GM23338 (cell line): ENCODE measurements at regions not wholly inside any gene's neighbourhood (a gene's known extent, or its start where the extent isn't known, plus 50 kb on each side); places are given as distances from the start of the nearest gene placed in this dataset.
"Not testable (repeated sequence)": the region's sequence is repeated elsewhere in the genome, so short reads cannot be mapped to it uniquely, and the experiment has no call there.

Experiments used
- EZH2 ChIP-seq: fragments of 200-600 bp; sonication (generic); IDR thresholded peaks from one replicate; pipeline ENCODE4 v1.8.0; 2017; ENCODE audit warnings: antibody characterized with exemption, mild to moderate bottlenecking, low read depth; ENCODE audit not compliant: unreplicated experiment
- EZH2phosphoT487 ChIP-seq: fragments of 200-600 bp; sonication (generic); IDR thresholded peaks from one replicate; pipeline ENCODE4 v1.8.1; 2018; ENCODE audit warnings: antibody characterized with exemption; ENCODE audit not compliant: unreplicated experiment
- POLR2AphosphoS5 ChIP-seq: IDR thresholded peaks from 2 replicates; pipeline ENCODE4 v1.6.1; 2016; ENCODE audit warnings: antibody characterized with exemption, low read depth
- REST ChIP-seq: IDR thresholded peaks from one replicate; pipeline ENCODE4 v1.6.1; 2018; ENCODE audit warnings: antibody characterized with exemption; ENCODE audit not compliant: unreplicated experiment
- STAT1 ChIP-seq: IDR thresholded peaks from one replicate; pipeline ENCODE4 v1.6.1; 2016; ENCODE audit warnings: antibody characterized with exemption; ENCODE audit not compliant: unreplicated experiment
- ZNF114 ChIP-seq: fragments of 250-450 bp; sonication (Bioruptor Pico); IDR thresholded peaks from 2 replicates; pipeline ENCODE4 v1.5.0; 2020; ENCODE audit warnings: mild to moderate bottlenecking, moderate library complexity
- TF ChIP-seq, protein P1 (sequence below), 2 experiments: fragments of 200-600 bp in 1 of 2; sonication (generic) in 1 of 2; conservative IDR thresholded peaks; 2 replicates each; pipeline versions ENCODE4 v1.5.1 to v1.6.1; 2016 to 2017; ENCODE audit warnings: antibody characterized with exemption in 2 of 2, low read depth in 2 of 2, mild to moderate bottlenecking in 2 of 2, moderate library complexity in 1 of 2
- TF ChIP-seq, protein P2 (sequence below): IDR thresholded peaks from 2 replicates; pipeline ENCODE4 v1.6.1; 2016; ENCODE audit warnings: antibody characterized with exemption

DNA sequence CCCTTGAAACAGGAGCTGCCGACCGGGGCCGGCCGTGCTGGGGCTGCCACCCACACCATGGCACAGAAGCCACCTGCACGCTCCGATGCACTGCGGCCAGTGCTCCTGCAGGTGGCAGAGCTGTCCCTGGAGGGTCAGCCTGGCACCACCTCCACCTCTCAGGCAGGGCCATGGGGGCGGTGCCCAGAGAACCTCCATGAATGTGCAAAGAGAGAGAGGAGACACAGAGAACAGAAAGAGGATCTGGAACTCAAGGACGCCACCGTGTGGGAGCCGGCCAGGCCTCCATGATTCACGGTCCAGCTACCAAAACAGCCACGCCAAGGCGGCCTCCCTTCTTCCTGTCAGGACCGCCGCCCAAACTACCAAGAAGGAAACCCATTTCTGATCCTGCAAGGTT is 5397.7 kb upstream of the TPTE start:
- TF ChIP-seq, protein P1, sequence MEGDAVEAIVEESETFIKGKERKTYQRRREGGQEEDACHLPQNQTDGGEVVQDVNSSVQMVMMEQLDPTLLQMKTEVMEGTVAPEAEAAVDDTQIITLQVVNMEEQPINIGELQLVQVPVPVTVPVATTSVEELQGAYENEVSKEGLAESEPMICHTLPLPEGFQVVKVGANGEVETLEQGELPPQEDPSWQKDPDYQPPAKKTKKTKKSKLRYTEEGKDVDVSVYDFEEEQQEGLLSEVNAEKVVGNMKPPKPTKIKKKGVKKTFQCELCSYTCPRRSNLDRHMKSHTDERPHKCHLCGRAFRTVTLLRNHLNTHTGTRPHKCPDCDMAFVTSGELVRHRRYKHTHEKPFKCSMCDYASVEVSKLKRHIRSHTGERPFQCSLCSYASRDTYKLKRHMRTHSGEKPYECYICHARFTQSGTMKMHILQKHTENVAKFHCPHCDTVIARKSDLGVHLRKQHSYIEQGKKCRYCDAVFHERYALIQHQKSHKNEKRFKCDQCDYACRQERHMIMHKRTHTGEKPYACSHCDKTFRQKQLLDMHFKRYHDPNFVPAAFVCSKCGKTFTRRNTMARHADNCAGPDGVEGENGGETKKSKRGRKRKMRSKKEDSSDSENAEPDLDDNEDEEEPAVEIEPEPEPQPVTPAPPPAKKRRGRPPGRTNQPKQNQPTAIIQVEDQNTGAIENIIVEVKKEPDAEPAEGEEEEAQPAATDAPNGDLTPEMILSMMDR (conservative IDR thresholded peaks at IDR 0.05; ENCODE audit: low read depth in 2 of 2): peak in 1 of 2 experiments; percentile 43; a peak in 2 of 4 replicates
- TF ChIP-seq EZH2; ZNF114 (CRISPR knock-in tag); POLR2AphosphoS5; EZH2phosphoT487; REST; STAT1: not testable (repeated sequence)
- TF ChIP-seq, protein P2, sequence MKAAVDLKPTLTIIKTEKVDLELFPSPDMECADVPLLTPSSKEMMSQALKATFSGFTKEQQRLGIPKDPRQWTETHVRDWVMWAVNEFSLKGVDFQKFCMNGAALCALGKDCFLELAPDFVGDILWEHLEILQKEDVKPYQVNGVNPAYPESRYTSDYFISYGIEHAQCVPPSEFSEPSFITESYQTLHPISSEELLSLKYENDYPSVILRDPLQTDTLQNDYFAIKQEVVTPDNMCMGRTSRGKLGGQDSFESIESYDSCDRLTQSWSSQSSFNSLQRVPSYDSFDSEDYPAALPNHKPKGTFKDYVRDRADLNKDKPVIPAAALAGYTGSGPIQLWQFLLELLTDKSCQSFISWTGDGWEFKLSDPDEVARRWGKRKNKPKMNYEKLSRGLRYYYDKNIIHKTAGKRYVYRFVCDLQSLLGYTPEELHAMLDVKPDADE: not testable (repeated sequence)
